GM23248 (cell line): ENCODE measurements at regions not wholly inside any gene's neighbourhood (a gene's known extent, or its start where the extent isn't known, plus 50 kb on each side); places are given as distances from the start of the nearest gene placed in this dataset.

Experiments
- DNase-seq: peaks from one replicate; pipeline ENCODE4 v3.0.0-alpha.2; 2015
- H2AFZ ChIP-seq: fragments of 200-600 bp; sonication (generic); 2 replicates; pipeline ENCODE4 v1.6.1; 2016; ENCODE audit warnings: antibody characterized with exemption
- H3F3A ChIP-seq: fragments of 200-600 bp; sonication (generic); 2 replicates; pipeline ENCODE4 v1.6.1; 2016; ENCODE audit warnings: mild to moderate bottlenecking, antibody characterized with exemption, mixed run types; ENCODE audit not compliant: insufficient read depth
- H3K27ac ChIP-seq: fragments of 200-600 bp; sonication (generic); 2 replicates; pipeline ENCODE4 v1.5.1; 2016; ENCODE audit warnings: mild to moderate bottlenecking
- H3K27me3 ChIP-seq: fragments of 200-600 bp; sonication (generic); replicated peaks from 2 replicates; pipeline ENCODE4 v1.6.1; 2016; ENCODE audit warnings: mild to moderate bottlenecking; ENCODE audit not compliant: insufficient read depth
- H3K36me3 ChIP-seq: fragments of 200-600 bp; sonication (generic); 2 replicates; pipeline ENCODE4 v1.6.1; 2016; ENCODE audit warnings: low read depth, mild to moderate bottlenecking
- H3K4me1 ChIP-seq: fragments of 200-600 bp; sonication (generic); 2 replicates; pipeline ENCODE4 v1.6.1; 2016; ENCODE audit warnings: mild to moderate bottlenecking; ENCODE audit not compliant: insufficient read depth
- H3K4me2 ChIP-seq: fragments of 200-600 bp; sonication (generic); one replicate; pipeline ENCODE4 v1.6.1; 2016; ENCODE audit warnings: mild to moderate bottlenecking; ENCODE audit not compliant: unreplicated experiment
- H3K4me3 ChIP-seq: fragments of 200-600 bp; sonication (generic); 2 replicates; pipeline ENCODE4 v1.5.1; 2016; ENCODE audit warnings: mild to moderate bottlenecking
- H3K79me2 ChIP-seq: fragments of 200-600 bp; sonication (generic); 2 replicates; pipeline ENCODE4 v1.6.1; 2016; ENCODE audit warnings: mild to moderate bottlenecking; ENCODE audit not compliant: insufficient read depth
- H3K9ac ChIP-seq: fragments of 200-600 bp; sonication (generic); 2 replicates; pipeline ENCODE4 v1.6.1; 2016; ENCODE audit warnings: mild to moderate bottlenecking
- H3K9me2 ChIP-seq: fragments of 200-600 bp; sonication (generic); 2 replicates; pipeline ENCODE4 v1.6.1; 2016; ENCODE audit warnings: mixed run types, mild to moderate bottlenecking, moderate library complexity; ENCODE audit not compliant: insufficient read depth
- H3K9me3 ChIP-seq: fragments of 200-600 bp; sonication (generic); one replicate; pipeline ENCODE4 v1.6.1; 2017; ENCODE audit warnings: low read depth
- H4K20me1 ChIP-seq: fragments of 200-600 bp; sonication (generic); 2 replicates; pipeline ENCODE4 v1.6.0; 2016; ENCODE audit not compliant: insufficient read depth
- EZH2 ChIP-seq: fragments of 200-600 bp; sonication (generic); IDR thresholded peaks from 2 replicates; pipeline ENCODE4 v1.6.1; 2018; ENCODE audit warnings: antibody characterized with exemption, mild to moderate bottlenecking; ENCODE audit not compliant: insufficient read depth, poor library complexity, severe bottlenecking
- EZH2phosphoT487 ChIP-seq: fragments of 200-600 bp; sonication (generic); IDR thresholded peaks from 2 replicates; pipeline ENCODE4 v1.6.1; 2018; ENCODE audit warnings: antibody characterized with exemption, moderate library complexity, mild to moderate bottlenecking, low read depth; ENCODE audit not compliant: insufficient read depth
- WGBS, 2 experiments: methylation state at CpG; one replicate each; pipeline ENCODE4 v1.1.6; 2015 to 2017; ENCODE audit warnings: low lambda C conversion rate in 2 of 2, low coverage in 1 of 2; ENCODE audit errors: missing lambda C conversion rate in 2 of 2; 5-methylcytosine and 5-hydroxymethylcytosine counted together
- in situ Hi-C: fragments of 300-500 bp; cut with MboI; formaldehyde crosslinking; loops from 2 replicates; pipeline ENCODE4 v1.15.0; 2020

- Histone ChIP-seq H3K27ac (no peak overlapping the region), H3K27me3 (no peaks in the 10 kb centered on the region), H3K4me1 (peaks cover 5% of the 10 kb centered on the region; the same call in 1 of the 2 replicates), H3K9me3 (no peaks in the 10 kb centered on the region), H3K9me2 (no peaks in the 10 kb centered on the region), H3K9ac (no peak overlapping the region), H4K20me1 (no peaks in the 10 kb centered on the region), H3K79me2 (no peaks in the 10 kb centered on the region), H3K4me2 (no peak overlapping the region), H3K4me3 (no peak overlapping the region), H2AFZ (no peak overlapping the region), H3K36me3 (no peaks in the 10 kb centered on the region), H3F3A (no peaks in the 10 kb centered on the region)
- no peak for DNase-seq
- TF ChIP-seq EZH2, result no peak
- no peak for TF ChIP-seq EZH2phosphoT487
- in situ Hi-C loops, result no loop called here
These were observed 216.1 kb upstream of the FAT1 start for GRCh38 chr4:186939766-186940165.

GRCh38 chr4:186940476-186940875, 216.8 kb upstream of the FAT1 start:
- in situ Hi-C loops, result no loop called here
- 76 to 87% methylated on average over 2 of the region's 2 CpGs for WGBS, 2 experiments
- H4K20me1 ChIP-seq, result no peaks in the 10 kb centered on the region
- no peak overlapping the region for H3K4me3 ChIP-seq
- DNase-seq, result no peak
- H3K9ac ChIP-seq, result no peak overlapping the region
- no peaks in the 10 kb centered on the region for H3K79me2 ChIP-seq
- peaks cover 5% of the 10 kb centered on the region; the same call in 1 of the 2 replicates for H3K4me1 ChIP-seq
- no peak overlapping the region for H3K4me2 ChIP-seq
- no peaks in the 10 kb centered on the region for H3K9me3 ChIP-seq
- TF ChIP-seq EZH2phosphoT487 (no peak), EZH2 (no peak)
- no peaks in the 10 kb centered on the region for H3F3A ChIP-seq
- H3K36me3 ChIP-seq, result no peaks in the 10 kb centered on the region
- no peak overlapping the region for H2AFZ ChIP-seq
- no peaks in the 10 kb centered on the region for H3K9me2 ChIP-seq
- no peak overlapping the region for H3K27ac ChIP-seq
- no peaks in the 10 kb centered on the region for H3K27me3 ChIP-seq

- DNase-seq, result peak; percentile 36
- H4K20me1 ChIP-seq, result no peaks in the 10 kb centered on the region
- H3F3A ChIP-seq, result no peaks in the 10 kb centered on the region
- no peaks in the 10 kb centered on the region for H3K4me1 ChIP-seq
- no peaks in the 10 kb centered on the region for H3K9me3 ChIP-seq
- H2AFZ ChIP-seq, result no peak overlapping the region
- in situ Hi-C loops, result no loop called here
- H3K4me2 ChIP-seq, result no peak overlapping the region
- no peak overlapping the region for H3K9ac ChIP-seq
- no peaks in the 10 kb centered on the region for H3K79me2 ChIP-seq
- WGBS, 2 experiments, result 27 to 30% methylated on average over 6 of the region's 6 CpGs
- H3K36me3 ChIP-seq, result no peaks in the 10 kb centered on the region
- no peaks in the 10 kb centered on the region for H3K27me3 ChIP-seq
- H3K4me3 ChIP-seq, result no peak overlapping the region
- no peaks in the 10 kb centered on the region for H3K9me2 ChIP-seq
- no peak for TF ChIP-seq EZH2
- TF ChIP-seq EZH2phosphoT487, result no peak
- H3K27ac ChIP-seq, result no peak overlapping the region
These were observed 219.2 kb upstream of the FAT1 start for GRCh38 chr4:186942758-186943377.

GRCh38 chr4:186943411-186943810, 219.8 kb upstream of the FAT1 start:
- no peak overlapping the region for H3K27ac ChIP-seq
- no peak overlapping the region for H3K4me2 ChIP-seq
- H3K9ac ChIP-seq, result no peak overlapping the region
- H4K20me1 ChIP-seq, result no peaks in the 10 kb centered on the region
- no peaks in the 10 kb centered on the region for H3K9me2 ChIP-seq
- no peaks in the 10 kb centered on the region for H3K27me3 ChIP-seq
- no peak overlapping the region for H2AFZ ChIP-seq
- 68 to 91% methylated on average over 2 of the region's 2 CpGs for WGBS, 2 experiments
- no peaks in the 10 kb centered on the region for H3K4me1 ChIP-seq
- in situ Hi-C loops, result no loop called here
- H3K4me3 ChIP-seq, result no peak overlapping the region
- no peak for TF ChIP-seq EZH2phosphoT487
- no peaks in the 10 kb centered on the region for H3F3A ChIP-seq
- no peaks in the 10 kb centered on the region for H3K9me3 ChIP-seq
- no peaks in the 10 kb centered on the region for H3K36me3 ChIP-seq
- no peak for DNase-seq
- no peaks in the 10 kb centered on the region for H3K79me2 ChIP-seq

GRCh38 chr4:186946136-186946535, 222.5 kb upstream of the FAT1 start:
- DNase-seq, result no peak
- H3K9ac ChIP-seq, result no peak overlapping the region
- H4K20me1 ChIP-seq, result no peaks in the 10 kb centered on the region
- in situ Hi-C loops, result no loop called here
- no peaks in the 10 kb centered on the region for H3K9me3 ChIP-seq
- H3K4me3 ChIP-seq, result no peak overlapping the region
- no peaks in the 10 kb centered on the region for H3K27me3 ChIP-seq
- no peaks in the 10 kb centered on the region for H3K36me3 ChIP-seq
- no peaks in the 10 kb centered on the region for H3K79me2 ChIP-seq
- no peaks in the 10 kb centered on the region for H3F3A ChIP-seq
- H3K4me1 ChIP-seq, result 0 out of 2 replicates have a peak, but pooled peaks cover 4% of the 10 kb centered on the region
- TF ChIP-seq EZH2, result no peak
- TF ChIP-seq EZH2phosphoT487, result no peak
- no peaks in the 10 kb centered on the region for H3K9me2 ChIP-seq
- H3K4me2 ChIP-seq, result no peak overlapping the region
- 79 to 84% methylated on average over 6 of the region's 6 CpGs for WGBS, 2 experiments
- no peak overlapping the region for H3K27ac ChIP-seq
- no peak overlapping the region for H2AFZ ChIP-seq
